ENCODE measurements at regions not wholly inside any gene's neighbourhood (a gene's known extent, or its start where the extent isn't known, plus 50 kb on each side); places are given as distances from the start of the nearest gene placed in this dataset.

DNA sequence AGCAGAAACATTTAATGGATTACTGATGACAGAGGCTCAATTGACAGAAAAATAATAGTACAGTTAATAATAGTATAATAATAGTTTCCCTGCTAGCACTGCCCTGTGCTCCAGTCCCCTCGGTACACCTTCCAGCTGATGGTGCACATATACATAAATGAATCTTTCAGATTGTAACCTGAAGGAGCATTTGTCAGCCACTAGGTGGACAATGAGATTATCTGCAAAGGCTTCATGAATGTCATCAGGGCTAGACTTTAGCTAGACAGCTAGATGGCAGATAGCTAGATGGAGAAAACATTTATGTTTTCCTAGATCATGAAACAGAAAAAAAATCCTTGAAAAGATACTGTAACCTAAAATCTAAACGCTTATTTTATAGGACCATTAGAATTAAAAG lies 304.4 kb upstream of the SMC2 start:
- DNase-seq (ENCODE audit: low read depth): peak; percentile 21

- DNase-seq (ENCODE audit: low read depth): peak; percentile 50
Measured at GRCh38 chr9:103798620-103799019, 295.5 kb upstream of the SMC2 start.

- DNase-seq (ENCODE audit: low read depth): no peak
Measured at GRCh38 chr9:103799959-103800358, 294.1 kb upstream of the SMC2 start.

GRCh38 chr9:103802068-103802467 lies 292.0 kb upstream of the SMC2 start:
- peak; percentile 27 for DNase-seq (ENCODE audit: low read depth)

DNA sequence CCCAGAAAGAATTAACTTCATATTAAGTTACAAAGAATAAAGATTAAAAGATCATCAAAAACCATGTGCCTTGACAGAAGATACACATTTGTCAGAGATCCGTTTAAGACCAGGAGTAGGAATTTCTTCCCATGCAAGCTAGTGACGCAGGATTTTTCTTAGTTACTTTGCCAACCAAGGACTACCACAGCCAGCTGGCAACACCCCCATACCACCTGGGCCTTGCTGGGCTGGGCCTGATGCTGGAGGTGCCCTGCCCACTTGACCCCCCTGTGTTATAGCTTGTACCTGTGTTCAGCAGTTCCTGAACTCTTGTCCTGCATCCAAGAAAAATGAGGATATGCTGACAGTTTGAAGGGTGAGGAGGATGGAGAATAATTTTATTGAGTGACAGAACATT lies 290.9 kb upstream of the SMC2 start:
- DNase-seq (ENCODE audit: low read depth): no peak

DNA sequence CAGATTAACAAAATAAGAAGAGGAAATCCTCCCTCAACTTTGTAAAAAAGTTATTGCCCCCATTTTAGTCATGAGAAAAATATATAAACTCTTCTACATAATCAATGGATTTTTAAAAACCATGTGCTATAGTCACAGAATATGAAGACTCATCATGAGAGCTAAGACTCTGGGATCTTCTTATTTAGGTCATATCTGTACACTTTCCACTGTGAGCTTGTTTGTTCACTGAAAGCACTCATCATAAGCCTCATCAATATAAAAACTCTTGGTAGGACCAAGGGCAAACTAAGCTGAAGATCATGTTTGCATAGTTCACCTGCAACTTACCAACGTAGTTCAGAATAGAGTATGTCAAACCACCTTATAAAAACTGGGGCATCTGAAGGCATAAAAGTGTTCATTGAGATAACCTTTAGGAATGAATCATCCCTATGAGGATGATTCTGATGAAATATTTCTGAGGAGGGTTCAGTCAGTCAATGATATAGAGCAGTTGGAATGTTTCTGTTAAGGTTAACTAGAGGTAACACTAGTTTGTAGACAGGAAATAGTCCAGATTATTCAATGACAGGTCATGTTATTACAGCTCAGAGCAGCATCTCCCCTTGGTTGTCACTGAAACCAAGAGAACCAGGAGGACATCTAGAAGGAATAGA lies 289.9 kb upstream of the SMC2 start:
- DNase-seq (ENCODE audit: low read depth): no peak

DNA sequence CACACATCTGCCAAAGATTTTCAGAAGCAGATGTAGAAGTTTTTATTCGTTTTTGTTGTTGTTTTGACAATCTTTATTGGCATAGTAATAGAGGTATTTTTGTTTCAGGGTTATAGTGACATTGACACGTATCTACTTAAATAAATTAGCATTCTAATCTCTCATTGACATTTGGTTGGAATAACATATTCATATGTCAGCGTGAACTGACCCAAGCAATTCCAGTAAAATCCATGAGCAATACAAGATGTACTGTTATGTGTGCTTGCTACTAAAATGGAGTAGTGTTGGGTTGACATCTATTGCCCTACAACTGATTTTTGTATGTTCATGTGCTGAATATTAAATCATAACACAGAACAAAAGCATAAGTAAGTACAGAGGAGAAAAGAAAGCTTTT lies 284.4 kb upstream of the SMC2 start:
- no peak for DNase-seq (ENCODE audit: low read depth)

GRCh38 chr9:103811462-103811861 lies 282.6 kb upstream of the SMC2 start:
- DNase-seq (ENCODE audit: low read depth): no peak

DNA sequence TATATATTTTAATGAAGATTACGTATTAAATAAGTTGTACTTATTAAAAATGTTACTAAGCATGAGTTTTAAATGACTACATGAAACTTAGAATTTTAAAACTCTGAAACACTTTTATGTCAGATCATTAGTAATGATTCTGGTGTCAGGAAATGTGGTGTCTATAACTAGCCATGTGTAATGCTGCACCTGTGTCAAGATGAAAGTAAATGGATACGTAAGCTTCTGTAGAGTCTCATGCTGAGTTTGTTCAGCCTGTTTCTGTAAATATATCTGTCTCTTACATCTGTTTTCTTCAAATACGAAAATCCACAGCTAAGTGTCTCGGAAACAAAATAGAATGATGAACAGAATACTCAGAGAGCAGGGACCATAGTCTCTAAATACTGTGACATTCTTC lies 278.0 kb upstream of the SMC2 start:
- DNase-seq (ENCODE audit: low read depth): no peak

DNA sequence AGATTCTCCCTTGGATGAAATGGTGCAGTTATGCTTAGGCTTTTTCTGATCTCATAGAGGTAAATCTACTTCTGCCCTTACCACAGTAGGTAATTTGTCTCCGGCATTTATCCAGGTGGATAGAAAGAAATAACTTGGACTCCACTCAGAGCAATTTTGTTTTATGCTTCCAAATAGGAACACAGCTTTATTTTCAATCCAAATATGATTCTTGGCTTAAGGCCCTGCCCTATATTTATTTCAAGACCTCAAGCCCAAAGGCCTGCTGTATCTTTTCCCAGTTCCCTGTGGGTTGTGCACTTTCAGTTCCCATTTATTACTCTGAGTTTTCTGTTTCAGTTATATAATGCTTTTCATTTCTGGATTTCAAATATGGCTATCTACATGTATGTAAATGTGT lies 274.2 kb upstream of the SMC2 start:
- DNase-seq (ENCODE audit: low read depth): no peak

- no peak for DNase-seq (ENCODE audit: low read depth)
Measured at GRCh38 chr9:103821115-103821514, 273.0 kb upstream of the SMC2 start.

DNA sequence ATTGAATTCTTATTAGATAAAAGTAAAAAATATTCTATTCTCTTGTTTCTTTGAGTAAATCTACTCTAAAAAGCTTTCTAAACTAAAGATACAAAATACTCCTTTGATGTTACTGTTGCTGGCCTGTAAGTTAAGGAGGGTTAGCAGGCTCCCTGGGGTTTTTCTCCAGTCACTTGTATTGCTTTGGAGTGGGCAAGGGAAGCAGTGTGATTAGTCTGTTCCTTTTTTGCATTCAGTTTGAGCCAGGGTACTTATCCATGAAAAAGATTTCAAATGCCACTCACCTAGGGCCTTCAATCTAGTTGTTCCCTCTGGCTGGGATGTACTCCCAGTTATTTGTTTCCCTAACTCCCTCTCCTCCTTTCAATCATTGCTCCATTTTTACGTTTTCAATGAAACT lies 256.2 kb upstream of the SMC2 start:
- no peak for DNase-seq (ENCODE audit: low read depth)

GRCh38 chr9:103839197-103839596 lies 254.9 kb upstream of the SMC2 start:
- no peak for DNase-seq (ENCODE audit: low read depth)

DNA sequence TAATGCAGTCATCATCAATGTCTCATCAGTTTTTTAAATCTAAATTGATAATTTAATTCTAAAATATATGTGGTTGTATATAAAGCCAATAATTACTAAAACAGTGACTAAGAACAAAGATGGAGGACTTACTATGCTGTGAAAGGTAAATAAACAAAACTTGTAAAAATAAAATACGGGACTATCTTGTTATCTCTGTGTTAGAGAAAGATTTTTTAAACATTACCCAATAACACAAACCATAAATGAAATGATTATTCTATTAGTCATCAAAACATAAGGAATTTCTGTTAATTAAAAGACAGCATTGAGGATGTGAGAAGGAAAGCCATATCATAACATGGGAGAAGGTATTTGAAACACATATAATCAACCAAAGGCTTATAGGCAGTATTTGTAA lies 226.2 kb upstream of the SMC2 start:
- no peak for DNase-seq (ENCODE audit: low read depth)

GRCh38 chr9:103872811-103873210 lies 221.3 kb upstream of the SMC2 start:
- DNase-seq (ENCODE audit: low read depth): no peak

DNA sequence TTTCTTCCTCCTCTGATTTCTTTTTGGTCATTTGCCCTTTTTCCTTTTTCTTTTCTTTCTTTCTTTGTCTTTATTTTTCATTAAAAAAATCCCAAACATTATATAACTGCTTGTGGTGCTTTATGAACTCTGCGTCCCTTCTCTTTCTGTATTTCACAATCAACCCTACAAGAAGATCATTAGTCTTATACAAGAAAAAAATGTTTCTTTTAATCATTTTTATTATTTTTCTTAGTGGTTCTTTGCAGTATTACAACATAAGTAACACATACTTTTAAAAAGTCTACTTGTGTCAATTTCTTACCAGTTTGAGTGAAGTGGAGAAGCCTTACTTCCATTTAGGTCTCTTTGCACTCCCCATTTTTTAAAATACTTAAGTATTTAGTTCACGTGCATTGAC lies 212.7 kb upstream of the SMC2 start:
- DNase-seq (ENCODE audit: low read depth): no peak

GRCh38 chr9:103889989-103890388 lies 204.1 kb upstream of the SMC2 start:
- DNase-seq (ENCODE audit: low read depth): no peak

DNA sequence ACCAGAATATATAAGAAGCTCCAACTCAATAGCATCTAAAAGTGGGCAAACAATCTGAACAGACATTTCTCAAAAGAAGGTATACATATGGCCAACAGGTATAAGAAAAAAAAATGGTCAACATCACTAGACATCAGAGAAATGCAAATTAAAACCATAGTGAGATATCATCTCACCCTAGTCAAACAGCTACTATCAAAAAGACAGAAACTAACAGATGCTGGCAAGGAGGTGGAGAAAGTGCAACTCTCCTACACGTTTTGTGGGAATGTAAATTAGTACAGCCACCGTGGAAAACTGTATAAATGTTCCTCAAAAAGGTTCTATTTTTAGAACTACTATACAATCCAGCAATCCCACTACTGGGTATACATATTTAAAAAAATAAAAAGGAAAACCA lies 199.9 kb upstream of the SMC2 start:
- no peak for DNase-seq (ENCODE audit: low read depth)

DNA sequence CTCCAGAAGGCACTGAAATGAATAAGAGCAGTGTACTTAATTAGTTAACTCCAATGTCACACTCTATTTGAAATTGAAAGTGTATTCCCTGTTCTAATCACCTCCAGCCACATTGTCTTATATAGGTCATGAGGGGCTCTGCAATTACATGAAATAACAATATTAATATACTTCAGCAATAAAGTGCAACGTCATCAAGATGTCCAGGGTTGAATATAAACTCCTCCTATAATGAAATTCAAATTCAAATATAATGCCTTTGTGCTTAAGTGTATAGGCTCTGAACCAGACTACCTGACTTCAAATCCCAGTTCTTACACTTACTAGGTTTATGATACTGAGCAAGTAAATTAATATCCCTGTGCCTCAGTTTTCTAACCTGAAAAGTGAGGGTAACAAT lies 195.6 kb upstream of the SMC2 start:
- DNase-seq (ENCODE audit: low read depth): no peak

- DNase-seq (ENCODE audit: low read depth): no peak
Measured at GRCh38 chr9:103899866-103900265, 194.2 kb upstream of the SMC2 start.

DNA sequence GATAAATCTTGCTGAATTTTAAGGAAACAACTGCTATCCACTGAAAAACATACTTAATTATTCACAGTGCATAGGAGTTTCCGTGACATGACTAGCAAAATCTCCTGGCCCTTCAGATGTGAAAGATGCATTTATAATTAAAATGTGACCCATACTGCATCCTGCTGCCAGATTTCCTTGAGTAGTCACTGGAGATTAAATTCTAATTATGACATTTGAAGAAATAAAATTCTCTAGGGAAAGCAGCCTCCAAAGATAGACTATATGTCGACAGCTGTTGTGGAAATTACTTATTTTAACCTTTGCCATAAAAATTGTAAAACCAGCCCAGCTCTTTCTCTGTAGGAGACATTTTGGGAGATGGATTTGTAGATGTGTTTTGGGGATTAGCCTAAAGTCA lies 193.6 kb upstream of the SMC2 start:
- DNase-seq (ENCODE audit: low read depth): peak; percentile 19

GRCh38 chr9:103902263-103902662 lies 191.8 kb upstream of the SMC2 start:
- DNase-seq (ENCODE audit: low read depth): no peak

DNA sequence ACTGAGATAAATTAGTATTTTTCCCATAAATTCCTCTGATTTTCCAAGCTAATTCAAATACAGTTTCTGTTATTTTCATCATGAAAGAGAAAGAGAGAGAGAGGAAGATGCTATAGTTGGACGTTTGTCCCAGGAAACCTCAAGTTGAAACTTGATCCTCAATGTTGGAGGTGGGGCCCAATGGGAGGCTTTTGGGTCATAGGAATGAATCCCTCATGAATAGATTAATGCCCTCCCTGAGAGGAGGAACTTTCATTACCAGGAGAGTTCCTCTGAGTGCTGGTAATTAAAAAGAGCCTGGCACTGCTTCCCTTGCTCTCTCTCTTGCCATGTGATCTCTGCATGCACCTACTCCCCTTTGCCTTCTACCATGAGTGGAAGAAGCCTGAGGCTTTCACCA lies 189.9 kb upstream of the SMC2 start:
- no peak for DNase-seq (ENCODE audit: low read depth)

DNA sequence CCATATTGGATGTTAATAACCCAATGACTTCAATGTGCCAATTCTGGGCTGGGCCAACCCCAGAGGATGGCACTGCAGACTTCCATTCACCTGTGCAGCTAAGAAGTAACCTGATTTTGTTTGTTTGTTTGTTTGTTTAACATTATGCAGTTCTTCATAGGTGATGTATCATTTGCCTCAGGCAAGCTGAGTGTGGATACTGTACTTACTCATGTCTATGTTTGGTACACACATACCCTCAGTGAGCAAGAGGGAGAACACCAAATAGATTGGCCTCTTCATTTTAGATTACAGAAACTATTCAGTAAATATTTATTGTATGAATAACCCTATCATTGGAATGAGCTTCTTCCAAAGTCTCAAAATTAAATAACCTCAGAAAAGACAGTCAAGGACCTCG lies 180.2 kb upstream of the SMC2 start:
- no peak for DNase-seq (ENCODE audit: low read depth)
